PFSK-1 (cell line): ENCODE measurements at regions not wholly inside any gene's neighbourhood (a gene's known extent, or its start where the extent isn't known, plus 50 kb on each side); places are given as distances from the start of the nearest gene placed in this dataset.

Source experiments
- FOXP2 ChIP-seq: optimal IDR thresholded peaks from 2 replicates; pipeline ENCODE3; 2011; ENCODE audit warnings: borderline replicate concordance, control low read depth, inconsistent platforms; ENCODE audit not compliant: insufficient read depth; ENCODE audit errors: extremely low read length, extremely low read depth
- POLR2AphosphoS5 ChIP-seq: IDR thresholded peaks from 2 replicates; pipeline ENCODE4 v1.6.1; 2012; ENCODE audit warnings: low read depth, mild to moderate bottlenecking, control low read depth, low read length, moderate library complexity
- SIN3A ChIP-seq: IDR thresholded peaks from 2 replicates; pipeline ENCODE4 v1.6.1; 2012; ENCODE audit warnings: mild to moderate bottlenecking, low read length, moderate library complexity, borderline replicate concordance; ENCODE audit not compliant: insufficient read depth
- TAF1 ChIP-seq: IDR thresholded peaks from 2 replicates; pipeline ENCODE4 v1.6.1; 2012; ENCODE audit warnings: low read length, control low read depth, borderline replicate concordance; ENCODE audit not compliant: insufficient read depth
- TF ChIP-seq, protein P1 (sequence below), 2 experiments: IDR thresholded peaks; 2 replicates each; pipeline versions ENCODE4 v1.6.1 to v1.8.0; 2011 to 2012; ENCODE audit warnings: low read depth in 2 of 2, low read length in 2 of 2, control low read depth in 1 of 2, inconsistent platforms in 1 of 2, mild to moderate bottlenecking in 1 of 2, moderate library complexity in 1 of 2; ENCODE audit not compliant: insufficient read depth in 1 of 2

DNA sequence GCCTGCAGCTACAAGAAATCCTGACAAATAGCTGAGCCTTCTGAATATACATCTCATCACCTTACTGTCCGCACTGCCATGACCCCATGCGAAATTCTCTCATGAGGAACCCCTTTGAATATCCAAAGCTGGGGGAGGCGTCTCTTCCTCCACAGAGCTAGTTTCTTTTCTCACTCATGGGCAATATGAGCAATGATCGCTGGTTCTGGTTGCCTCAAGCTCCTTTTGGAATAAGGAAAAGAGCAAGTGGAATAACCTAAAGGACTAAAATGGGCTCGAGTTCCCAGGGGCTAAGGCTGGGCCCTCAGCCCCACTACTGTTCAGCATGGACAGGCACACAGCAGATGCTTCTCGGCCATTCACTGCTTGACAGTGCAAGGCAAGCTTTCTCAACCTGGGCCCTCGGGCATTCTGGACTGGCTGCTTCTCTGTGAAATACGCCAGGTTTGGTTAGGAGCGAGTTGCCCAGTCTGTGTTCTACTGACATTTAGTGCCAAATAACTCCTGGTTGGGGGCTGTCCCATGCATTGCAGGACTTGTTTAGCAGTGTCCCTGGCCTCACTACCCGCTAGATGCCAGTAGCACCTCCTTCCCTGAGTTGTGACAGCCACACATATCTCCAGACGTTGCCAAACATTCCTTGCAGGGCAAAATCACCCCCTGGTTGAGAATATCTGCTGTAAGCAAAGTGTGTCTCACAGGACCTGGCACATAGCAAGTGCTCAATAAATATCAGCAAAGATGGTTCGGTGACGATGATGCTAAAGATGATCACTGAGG, 156.8 kb downstream of the CEBPB start:
- TF ChIP-seq POLR2AphosphoS5 (no peak), SIN3A (no peak), TAF1 (no peak), FOXP2 (no peak)
- TF ChIP-seq, protein P1, sequence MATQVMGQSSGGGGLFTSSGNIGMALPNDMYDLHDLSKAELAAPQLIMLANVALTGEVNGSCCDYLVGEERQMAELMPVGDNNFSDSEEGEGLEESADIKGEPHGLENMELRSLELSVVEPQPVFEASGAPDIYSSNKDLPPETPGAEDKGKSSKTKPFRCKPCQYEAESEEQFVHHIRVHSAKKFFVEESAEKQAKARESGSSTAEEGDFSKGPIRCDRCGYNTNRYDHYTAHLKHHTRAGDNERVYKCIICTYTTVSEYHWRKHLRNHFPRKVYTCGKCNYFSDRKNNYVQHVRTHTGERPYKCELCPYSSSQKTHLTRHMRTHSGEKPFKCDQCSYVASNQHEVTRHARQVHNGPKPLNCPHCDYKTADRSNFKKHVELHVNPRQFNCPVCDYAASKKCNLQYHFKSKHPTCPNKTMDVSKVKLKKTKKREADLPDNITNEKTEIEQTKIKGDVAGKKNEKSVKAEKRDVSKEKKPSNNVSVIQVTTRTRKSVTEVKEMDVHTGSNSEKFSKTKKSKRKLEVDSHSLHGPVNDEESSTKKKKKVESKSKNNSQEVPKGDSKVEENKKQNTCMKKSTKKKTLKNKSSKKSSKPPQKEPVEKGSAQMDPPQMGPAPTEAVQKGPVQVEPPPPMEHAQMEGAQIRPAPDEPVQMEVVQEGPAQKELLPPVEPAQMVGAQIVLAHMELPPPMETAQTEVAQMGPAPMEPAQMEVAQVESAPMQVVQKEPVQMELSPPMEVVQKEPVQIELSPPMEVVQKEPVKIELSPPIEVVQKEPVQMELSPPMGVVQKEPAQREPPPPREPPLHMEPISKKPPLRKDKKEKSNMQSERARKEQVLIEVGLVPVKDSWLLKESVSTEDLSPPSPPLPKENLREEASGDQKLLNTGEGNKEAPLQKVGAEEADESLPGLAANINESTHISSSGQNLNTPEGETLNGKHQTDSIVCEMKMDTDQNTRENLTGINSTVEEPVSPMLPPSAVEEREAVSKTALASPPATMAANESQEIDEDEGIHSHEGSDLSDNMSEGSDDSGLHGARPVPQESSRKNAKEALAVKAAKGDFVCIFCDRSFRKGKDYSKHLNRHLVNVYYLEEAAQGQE (IDR thresholded peaks at IDR 0.05; ENCODE audit: insufficient read depth in 1 of 2, low read depth in 2 of 2, low read length in 2 of 2) = no peak
